ENCODE measurements at regions not wholly inside any gene's neighbourhood (a gene's known extent, or its start where the extent isn't known, plus 50 kb on each side); places are given as distances from the start of the nearest gene placed in this dataset.
"Not testable (repeated sequence)": the region's sequence is repeated elsewhere in the genome, so short reads cannot be mapped to it uniquely, and the experiment has no call there.

DNA sequence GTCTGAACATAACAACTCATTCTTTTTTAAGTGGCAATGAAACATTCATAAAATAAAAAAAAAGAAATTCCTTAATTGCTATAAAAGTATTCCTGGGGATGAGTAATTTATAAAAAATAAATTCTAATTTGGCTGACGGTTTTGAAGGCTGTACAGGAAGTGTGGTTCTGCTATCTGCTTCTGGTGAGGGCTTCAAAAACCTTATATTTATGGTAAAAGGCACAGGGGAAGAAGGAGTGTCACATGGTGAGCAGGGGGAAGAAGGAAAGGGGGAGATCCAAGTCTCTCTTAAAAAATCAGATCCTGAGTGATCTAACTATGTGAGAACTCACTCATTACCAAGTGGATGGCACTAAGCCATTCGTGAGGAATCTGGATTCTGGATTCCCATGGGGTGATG is 539.0 kb downstream of the GOLGA6L6 start:
- H3K9me3 ChIP-seq; intact Hi-C loops (cut with DNase I; ENCODE audit: low total_unique reads); H3K36me3 ChIP-seq; H3K4me1 ChIP-seq; H3K27me3 ChIP-seq (replicated peaks in 1 of 7); H3K4me3 ChIP-seq; H3K27ac ChIP-seq; DNase-seq: not testable (repeated sequence)
- WGBS, 5 donors = 17 to 38% (median 28%) methylated on average over 1 of the region's 2 CpGs

DNA sequence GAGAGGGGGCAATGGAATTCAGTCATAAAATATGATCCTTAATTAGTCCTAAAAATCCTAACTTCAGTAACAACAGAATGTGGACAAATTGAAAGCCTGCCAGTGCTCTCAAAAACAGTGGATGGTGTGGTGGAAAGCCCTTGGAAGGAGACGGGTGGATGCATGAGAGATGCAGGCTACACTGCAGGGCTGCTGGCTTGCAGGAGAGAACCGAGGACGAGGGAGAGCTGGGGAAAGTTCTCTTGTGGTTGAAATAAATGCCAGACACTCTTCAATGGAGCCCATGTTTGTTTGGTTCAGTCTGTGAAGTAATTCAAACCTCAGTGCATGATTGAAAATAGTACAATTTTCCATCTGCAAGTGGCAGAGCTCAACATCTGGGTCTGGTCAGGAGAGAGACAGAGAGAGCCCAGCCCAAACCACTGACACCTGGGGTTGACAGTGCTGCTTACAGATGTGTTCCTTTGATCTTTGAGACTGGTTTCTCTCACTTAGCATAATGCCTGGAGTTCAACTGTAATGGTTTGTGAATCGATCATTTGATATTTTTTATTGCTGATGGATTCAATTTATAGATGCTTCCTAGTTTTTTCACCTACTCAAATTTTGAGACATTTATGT is 544.9 kb downstream of the GOLGA6L6 start:
- H3K4me3 ChIP-seq; H3K36me3 ChIP-seq; intact Hi-C loops (cut with DNase I; ENCODE audit: low total_unique reads); H3K9me3 ChIP-seq; H3K4me1 ChIP-seq; DNase-seq; H3K27ac ChIP-seq; H3K27me3 ChIP-seq (replicated peaks in 1 of 7): not testable (repeated sequence)
- WGBS, 5 donors = 42 to 64% (median 58%) methylated on average over 3 to 4 of the region's 4 CpGs

DNA sequence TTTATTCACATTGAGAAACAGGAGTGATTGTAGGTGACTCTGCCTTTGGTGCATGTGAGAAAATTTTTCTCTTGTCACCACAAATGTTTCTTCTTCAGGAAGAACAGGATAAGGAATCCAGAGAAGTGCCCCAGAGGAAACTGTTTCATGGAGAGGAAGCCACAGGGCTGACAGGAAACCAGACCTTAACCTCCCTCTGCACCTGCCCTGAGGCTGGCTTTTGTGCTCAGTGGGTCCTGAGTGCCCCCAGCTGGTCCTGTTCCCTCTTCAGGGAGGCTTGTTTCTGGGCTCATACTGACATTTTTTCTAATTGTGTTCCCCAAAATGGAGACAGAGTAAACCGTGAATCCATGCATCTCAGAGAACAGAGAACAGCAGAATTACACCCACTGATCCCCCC is 546.3 kb downstream of the GOLGA6L6 start:
- H3K27me3 ChIP-seq (replicated peaks in 1 of 7); DNase-seq; H3K27ac ChIP-seq; H3K4me3 ChIP-seq; H3K36me3 ChIP-seq; intact Hi-C loops (cut with DNase I; ENCODE audit: low total_unique reads); H3K4me1 ChIP-seq: not testable (repeated sequence)
- peaks cover 0 to 18% (median 0%) of the 10 kb centered on the region in 8 donors for H3K9me3 ChIP-seq
- WGBS, 5 donors = 23 to 41% (median 36%) methylated on average over 1 of the region's 1 CpG

DNA sequence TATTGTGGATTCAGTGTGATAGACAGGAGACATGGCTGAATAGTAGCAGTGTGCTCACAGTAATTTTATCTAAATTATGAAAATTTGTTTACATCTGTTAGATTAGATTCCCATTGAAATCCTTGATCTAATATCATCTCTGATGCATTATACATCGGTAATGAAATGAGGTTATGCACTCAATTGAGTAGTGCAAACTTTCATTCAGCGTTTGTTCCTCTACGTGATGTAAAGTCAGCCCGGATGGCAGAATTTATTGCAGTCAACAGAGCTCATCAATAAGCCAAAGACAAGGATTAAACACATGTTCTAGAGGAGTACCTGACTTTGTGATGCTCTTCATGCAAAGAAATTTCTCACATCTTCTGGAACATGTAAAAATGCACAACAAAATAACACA is 549.2 kb downstream of the GOLGA6L6 start:
- Histone ChIP-seq H3K9me3 (peaks cover 0 to 42% (median 0%) of the 10 kb centered on the region in 8 donors), H3K27ac (no peak overlapping the region), H3K4me3 (no peak overlapping the region), H3K4me1 (no peaks in the 10 kb centered on the region), H3K36me3 (no peaks in the 10 kb centered on the region), H3K27me3 (replicated peaks in 1 of 7) (no peaks in the 10 kb centered on the region)
- DNase-seq = no peak
- intact Hi-C loops (cut with DNase I; ENCODE audit: low total_unique reads) = no loop called here
- 72 to 87% (median 81%) methylated on average over 4 of the region's 4 CpGs for WGBS, 5 donors
- TF ChIP-seq, protein P1, sequence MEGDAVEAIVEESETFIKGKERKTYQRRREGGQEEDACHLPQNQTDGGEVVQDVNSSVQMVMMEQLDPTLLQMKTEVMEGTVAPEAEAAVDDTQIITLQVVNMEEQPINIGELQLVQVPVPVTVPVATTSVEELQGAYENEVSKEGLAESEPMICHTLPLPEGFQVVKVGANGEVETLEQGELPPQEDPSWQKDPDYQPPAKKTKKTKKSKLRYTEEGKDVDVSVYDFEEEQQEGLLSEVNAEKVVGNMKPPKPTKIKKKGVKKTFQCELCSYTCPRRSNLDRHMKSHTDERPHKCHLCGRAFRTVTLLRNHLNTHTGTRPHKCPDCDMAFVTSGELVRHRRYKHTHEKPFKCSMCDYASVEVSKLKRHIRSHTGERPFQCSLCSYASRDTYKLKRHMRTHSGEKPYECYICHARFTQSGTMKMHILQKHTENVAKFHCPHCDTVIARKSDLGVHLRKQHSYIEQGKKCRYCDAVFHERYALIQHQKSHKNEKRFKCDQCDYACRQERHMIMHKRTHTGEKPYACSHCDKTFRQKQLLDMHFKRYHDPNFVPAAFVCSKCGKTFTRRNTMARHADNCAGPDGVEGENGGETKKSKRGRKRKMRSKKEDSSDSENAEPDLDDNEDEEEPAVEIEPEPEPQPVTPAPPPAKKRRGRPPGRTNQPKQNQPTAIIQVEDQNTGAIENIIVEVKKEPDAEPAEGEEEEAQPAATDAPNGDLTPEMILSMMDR (IDR thresholded peaks at IDR 0.05 in 8 of 11, conservative IDR thresholded peaks at IDR 0.05 in 3 of 11) = no peak
- TF ChIP-seq POLR2AphosphoS5 (IDR thresholded peaks at IDR 0.05) = no peak
- no peak for TF ChIP-seq POLR2A (IDR thresholded peaks at IDR 0.05)

DNA sequence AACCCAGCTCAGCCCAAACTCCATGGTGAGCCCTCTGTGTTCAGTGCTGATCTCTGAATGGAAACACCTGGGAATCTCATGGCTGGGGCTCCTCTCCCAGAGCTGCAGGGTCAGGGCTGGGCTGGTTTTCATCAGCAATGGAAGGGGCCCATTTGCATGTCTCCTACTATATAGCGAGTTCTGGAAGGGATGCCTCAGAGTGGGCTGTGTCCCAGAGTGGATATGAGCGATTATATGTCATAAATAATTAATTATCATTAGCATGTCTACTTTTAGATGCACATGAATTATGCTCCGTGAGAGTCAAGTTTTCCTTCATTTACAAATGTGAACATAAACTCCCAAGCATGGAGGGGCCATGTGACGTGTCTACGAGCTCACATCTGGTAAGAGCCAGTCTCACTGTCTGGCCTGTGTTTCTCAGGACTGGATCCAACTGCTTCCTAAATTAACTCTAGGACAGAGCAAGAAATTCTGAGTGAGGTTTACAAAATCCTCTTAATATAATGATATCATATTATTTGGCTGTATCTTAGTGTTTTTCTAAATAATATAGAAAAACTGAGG is 553.4 kb downstream of the GOLGA6L6 start:
- H3K36me3 ChIP-seq = no peaks in the 10 kb centered on the region
- peaks cover 0 to 47% (median 0%) of the 10 kb centered on the region in 8 donors for H3K9me3 ChIP-seq
- DNase-seq = no peak
- H3K4me3 ChIP-seq = no peak overlapping the region
- TF ChIP-seq, protein P1 (IDR thresholded peaks at IDR 0.05 in 8 of 11, conservative IDR thresholded peaks at IDR 0.05 in 3 of 11) = no peak
- TF ChIP-seq POLR2AphosphoS5 (IDR thresholded peaks at IDR 0.05) (no peak), POLR2A (IDR thresholded peaks at IDR 0.05) (no peak)
- intact Hi-C loops (cut with DNase I; ENCODE audit: low total_unique reads) = no loop called here
- H3K27ac ChIP-seq = no peak overlapping the region
- H3K4me1 ChIP-seq = no peaks in the 10 kb centered on the region
- WGBS, 5 donors = 54 to 69% (median 63%) methylated on average over 5 of the region's 5 CpGs
- no peaks in the 10 kb centered on the region for H3K27me3 ChIP-seq (replicated peaks in 1 of 7)
